SK-N-SH (cell line): ENCODE measurements at regions not wholly inside any gene's neighbourhood (a gene's known extent, or its start where the extent isn't known, plus 50 kb on each side); places are given as distances from the start of the nearest gene placed in this dataset.

ENCODE experiments used
- CTCF ChIA-PET: fragments of 300-600, 350-600 bp; formaldehyde crosslinking; extraction: SDS; loops from one replicate; lab custom pipeline; 2021; lab: Yijun Ruan, JAX
- POLR2A ChIA-PET: fragments of 350-600 bp; sonication (Branson Sonifier 250); formaldehyde crosslinking; extraction: SDS; loops from one replicate; lab custom pipeline; 2020; ENCODE audit warnings: antibody characterized with exemption, inconsistent platforms; lab: Yijun Ruan, JAX
- DNase-seq: peaks from one replicate; pipeline ENCODE4 v3.0.0; 2012
- H2AFZ ChIP-seq: fragments of 200-600 bp; sonication (generic); 2 replicates; pipeline ENCODE4 v1.8.1; 2016; ENCODE audit warnings: antibody characterized with exemption, mild to moderate bottlenecking, low read depth
- H3F3A ChIP-seq: fragments of 200-600 bp; sonication (generic); replicated peaks from 2 replicates; pipeline ENCODE3; 2016; ENCODE audit warnings: antibody characterized with exemption, mild to moderate bottlenecking; ENCODE audit not compliant: insufficient read depth
- H3K27ac ChIP-seq, 2 experiments: fragments of 200-500 bp in 1 of 2; fragments of 200-600 bp in 1 of 2; sonication (Bioruptor generic) in 1 of 2; sonication (generic), shearing (Covaris generic) in 1 of 2; 2 replicates each; pipeline versions ENCODE4 v1.5.1 to v1.6.1; 2014 to 2016; ENCODE audit warnings: low read depth in 2 of 2, inconsistent platforms in 1 of 2, low read length in 1 of 2, mild to moderate bottlenecking in 1 of 2, mixed read lengths in 1 of 2
- H3K27me3 ChIP-seq: fragments of 200-600 bp; sonication (generic), shearing (Covaris generic); 2 replicates; pipeline ENCODE4 v1.6.1; 2016; ENCODE audit warnings: mixed run types; ENCODE audit not compliant: insufficient read depth
- H3K36me3 ChIP-seq, 2 experiments: fragments of 200-500 bp in 1 of 2; fragments of 200-600 bp in 1 of 2; sonication (Bioruptor generic) in 1 of 2; sonication (generic) in 1 of 2; replicated peaks in 1 of 2; 2 replicates each; pipeline versions ENCODE3 to v1.5.1; 2014 to 2016; ENCODE audit warnings: low read length in 1 of 2, mild to moderate bottlenecking in 1 of 2; ENCODE audit not compliant: insufficient read depth in 2 of 2, control insufficient read depth in 1 of 2
- H3K4me1 ChIP-seq, 2 experiments: fragments of 200-500 bp in 1 of 2; fragments of 200-600 bp in 1 of 2; sonication (Bioruptor generic) in 1 of 2; sonication (generic), shearing (Covaris generic) in 1 of 2; 2 replicates each; pipeline versions ENCODE4 v1.5.1 to v1.6.1; 2014 to 2016; ENCODE audit warnings: low read depth in 1 of 2, low read length in 1 of 2, mixed run types in 1 of 2; ENCODE audit not compliant: insufficient read depth in 2 of 2, control insufficient read depth in 1 of 2
- H3K4me2 ChIP-seq: fragments of 200-600 bp; sonication (generic), shearing (Covaris generic); 2 replicates; pipeline ENCODE4 v1.6.1; 2017; ENCODE audit warnings: mixed run types
- H3K4me3 ChIP-seq, 2 experiments: fragments of 200-500 bp in 1 of 2; fragments of 200-600 bp in 1 of 2; sonication (Bioruptor generic) in 1 of 2; sonication (generic), shearing (Covaris generic) in 1 of 2; 2 replicates each; pipeline versions ENCODE4 v1.5.1 to v1.8.1; 2014 to 2016; ENCODE audit warnings: low read depth in 2 of 2, inconsistent platforms in 1 of 2, low read length in 1 of 2, mild to moderate bottlenecking in 1 of 2, mixed read lengths in 1 of 2, moderate library complexity in 1 of 2
- H3K79me2 ChIP-seq: fragments of 200-600 bp; sonication (generic); 2 replicates; pipeline ENCODE4 v1.8.1; 2017; ENCODE audit warnings: mild to moderate bottlenecking; ENCODE audit not compliant: insufficient read depth
- H3K9ac ChIP-seq: fragments of 200-600 bp; sonication (generic); 2 replicates; pipeline ENCODE4 v1.6.1; 2017; ENCODE audit warnings: mixed run types
- H3K9me2 ChIP-seq: fragments of 200-600 bp; sonication (generic); 2 replicates; pipeline ENCODE4 v1.6.1; 2017; ENCODE audit warnings: mixed run types
- H3K9me3 ChIP-seq: fragments of 200-600 bp; sonication (generic); 2 replicates; pipeline ENCODE4 v1.6.1; 2017; ENCODE audit warnings: mixed run types, mild to moderate bottlenecking, moderate library complexity
- H4K20me1 ChIP-seq: fragments of 200-600 bp; sonication (generic); 2 replicates; pipeline ENCODE4 v1.6.1; 2017; ENCODE audit warnings: mild to moderate bottlenecking, mixed run types; ENCODE audit not compliant: insufficient read depth
- CHD2 ChIP-seq: fragments of 150-350 bp; IDR thresholded peaks from 2 replicates; pipeline ENCODE4 v1.6.1; 2018; ENCODE audit warnings: low read length; ENCODE audit not compliant: partially characterized antibody
- CTCF ChIP-seq: fragments of 200-600 bp; sonication (generic); IDR thresholded peaks from 2 replicates; pipeline ENCODE4 v1.6.1; 2017; ENCODE audit warnings: antibody characterized with exemption, mild to moderate bottlenecking, moderate library complexity
- EP300 ChIP-seq, 2 experiments: IDR thresholded peaks; 2 replicates each; pipeline versions ENCODE4 v1.4.0 to v1.6.1; 2012; ENCODE audit warnings: borderline replicate concordance in 1 of 2, low read depth in 1 of 2, low read length in 1 of 2
- EZH2phosphoT487 ChIP-seq: fragments of 200-600 bp; sonication (generic); IDR thresholded peaks from 2 replicates; pipeline ENCODE4 v1.6.1; 2017; ENCODE audit warnings: low read depth, mixed run types, mild to moderate bottlenecking, antibody characterized with exemption, moderate library complexity, borderline replicate concordance
- FOSL2 ChIP-seq: IDR thresholded peaks from 2 replicates; pipeline ENCODE4 v1.4.0; 2012; ENCODE audit warnings: low read depth, mild to moderate bottlenecking, moderate library complexity, borderline replicate concordance
- FOXJ3 ChIP-seq: sonication (generic); formaldehyde crosslinking; IDR thresholded peaks from 2 replicates; pipeline ENCODE4 v1.5.1; 2020; ENCODE audit warnings: mild to moderate bottlenecking, missing genetic modification reagents
- FOXM1 ChIP-seq: IDR thresholded peaks from 2 replicates; pipeline ENCODE4 v1.4.0; 2012; ENCODE audit warnings: low read depth, mild to moderate bottlenecking
- GATA2 ChIP-seq: sonication (generic); formaldehyde crosslinking; IDR thresholded peaks from 2 replicates; pipeline ENCODE4 v1.5.0; 2020; ENCODE audit warnings: mild to moderate bottlenecking, missing genetic modification reagents
- JUND ChIP-seq: IDR thresholded peaks from 2 replicates; pipeline ENCODE4 v1.4.0; 2012
- MAX ChIP-seq: IDR thresholded peaks from 2 replicates; pipeline ENCODE4 v1.4.0; 2012; ENCODE audit warnings: low read depth
- MXI1 ChIP-seq: IDR thresholded peaks from 2 replicates; pipeline ENCODE4 v1.6.1; 2012; ENCODE audit warnings: mild to moderate bottlenecking, low read depth, low read length, improper control_type of control experiment
- NRF1 ChIP-seq: IDR thresholded peaks from 2 replicates; pipeline ENCODE4 v1.6.1; 2012; ENCODE audit warnings: low read depth, mild to moderate bottlenecking, low read length
- PBX3 ChIP-seq: IDR thresholded peaks from 2 replicates; pipeline ENCODE4; 2012
- RAD21 ChIP-seq: IDR thresholded peaks from 2 replicates; pipeline ENCODE4 v1.6.1; 2012; ENCODE audit warnings: mild to moderate bottlenecking, low read length
- RFX5 ChIP-seq: IDR thresholded peaks from 2 replicates; pipeline ENCODE4 v1.6.1; 2012; ENCODE audit warnings: mild to moderate bottlenecking, improper control_type of control experiment, low read length
- SIN3A ChIP-seq: IDR thresholded peaks from 2 replicates; pipeline ENCODE4 v1.6.1; 2012; ENCODE audit warnings: low read depth, mild to moderate bottlenecking, low read length, moderate library complexity, borderline replicate concordance
- TAF1 ChIP-seq: IDR thresholded peaks from 2 replicates; pipeline ENCODE4 v1.6.1; 2012; ENCODE audit warnings: low read depth, mild to moderate bottlenecking, low read length, moderate library complexity, borderline replicate concordance
- TCF12 ChIP-seq: IDR thresholded peaks from 2 replicates; pipeline ENCODE4 v1.4.0; 2012
- TEAD4 ChIP-seq: IDR thresholded peaks from 2 replicates; pipeline ENCODE4 v1.4.0; 2012; ENCODE audit warnings: mild to moderate bottlenecking, borderline replicate concordance; ENCODE audit not compliant: insufficient read depth
- USF1 ChIP-seq: IDR thresholded peaks from 2 replicates; pipeline ENCODE4 v1.4.0; 2012; ENCODE audit warnings: low read depth, borderline replicate concordance

- Histone ChIP-seq H3K27ac (no peak overlapping the region), H4K20me1 (no peaks in the 10 kb centered on the region), H3K79me2 (no peaks in the 10 kb centered on the region), H3K9me3 (no peaks in the 10 kb centered on the region), H3K9me2 (no peaks in the 10 kb centered on the region), H3F3A (no peaks in the 10 kb centered on the region), H3K4me3 (no peak overlapping the region), H3K4me2 (no peak overlapping the region), H3K4me1 (no peaks in the 10 kb centered on the region; a peak in 1 of 4 replicates), H2AFZ (no peak overlapping the region), H3K27me3 (no peaks in the 10 kb centered on the region), H3K9ac (no peak overlapping the region), H3K36me3 (no peaks in the 10 kb centered on the region)
- ChIA-PET CTCF (interaction anchor here (1.5 kb wide), 1 partner anchor 10 kb away, joined by 4 read pairs; no protein-coding TSS in a partner anchor), POLR2A (no interaction called here)
- no peak for TF ChIP-seq TEAD4
- no peak for TF ChIP-seq FOSL2
- no peak for TF ChIP-seq CTCF
- TF ChIP-seq GATA2 (CRISPR knock-in tag), result no peak
- no peak for TF ChIP-seq JUND
- TF ChIP-seq MAX, result no peak
- no peak for TF ChIP-seq FOXM1
- no peak for TF ChIP-seq TAF1
- no peak for TF ChIP-seq EZH2phosphoT487
- no peak for TF ChIP-seq USF1
- no peak for TF ChIP-seq EP300 (IDR thresholded peaks at IDR 0.05; ENCODE audit: borderline replicate concordance in 1 of 2, low read depth in 1 of 2, low read length in 1 of 2)
- TF ChIP-seq NRF1, result no peak
- no peak for TF ChIP-seq FOXJ3 (CRISPR knock-in tag)
- no peak for TF ChIP-seq CHD2
- TF ChIP-seq MXI1, result no peak
- no peak for TF ChIP-seq RFX5
- no peak for TF ChIP-seq RAD21
- no peak for TF ChIP-seq PBX3
- no peak for TF ChIP-seq TCF12
- no peak for TF ChIP-seq SIN3A
- no peak for DNase-seq
Measured at GRCh38 chr2:12941203-12941602, 224.5 kb downstream of the TRIB2 start.
